IMR-90 (cell line): ENCODE measurements at regions not wholly inside any gene's neighbourhood (a gene's known extent, or its start where the extent isn't known, plus 50 kb on each side); places are given as distances from the start of the nearest gene placed in this dataset.

Experiments used
- CHD1 ChIP-seq: IDR thresholded peaks from 2 replicates; pipeline ENCODE4 v1.6.1; 2012; ENCODE audit warnings: low read depth, low read length, improper control_type of control experiment
- MAFK ChIP-seq: IDR thresholded peaks from 2 replicates; pipeline ENCODE4 v1.6.1; 2012; ENCODE audit warnings: low read depth, low read length, improper control_type of control experiment
- MXI1 ChIP-seq: IDR thresholded peaks from 2 replicates; pipeline ENCODE4 v1.6.1; 2012; ENCODE audit warnings: low read depth, mild to moderate bottlenecking, low read length, moderate library complexity, borderline replicate concordance
- POLR2A ChIP-seq: IDR thresholded peaks from 2 replicates; pipeline ENCODE4 v1.6.1; 2012; ENCODE audit warnings: mild to moderate bottlenecking, low read depth, low read length
- SMC3 ChIP-seq: fragments of 150-350 bp; IDR thresholded peaks from 2 replicates; pipeline ENCODE4 v1.6.1; 2016; ENCODE audit warnings: low read depth, mild to moderate bottlenecking, antibody characterized with exemption, low read length, moderate library complexity
- TF ChIP-seq, protein P1 (sequence below): conservative IDR thresholded peaks from 2 replicates; pipeline ENCODE4 v1.5.1; 2012; ENCODE audit warnings: mild to moderate bottlenecking, low read depth, low read length, improper control_type of control experiment

DNA sequence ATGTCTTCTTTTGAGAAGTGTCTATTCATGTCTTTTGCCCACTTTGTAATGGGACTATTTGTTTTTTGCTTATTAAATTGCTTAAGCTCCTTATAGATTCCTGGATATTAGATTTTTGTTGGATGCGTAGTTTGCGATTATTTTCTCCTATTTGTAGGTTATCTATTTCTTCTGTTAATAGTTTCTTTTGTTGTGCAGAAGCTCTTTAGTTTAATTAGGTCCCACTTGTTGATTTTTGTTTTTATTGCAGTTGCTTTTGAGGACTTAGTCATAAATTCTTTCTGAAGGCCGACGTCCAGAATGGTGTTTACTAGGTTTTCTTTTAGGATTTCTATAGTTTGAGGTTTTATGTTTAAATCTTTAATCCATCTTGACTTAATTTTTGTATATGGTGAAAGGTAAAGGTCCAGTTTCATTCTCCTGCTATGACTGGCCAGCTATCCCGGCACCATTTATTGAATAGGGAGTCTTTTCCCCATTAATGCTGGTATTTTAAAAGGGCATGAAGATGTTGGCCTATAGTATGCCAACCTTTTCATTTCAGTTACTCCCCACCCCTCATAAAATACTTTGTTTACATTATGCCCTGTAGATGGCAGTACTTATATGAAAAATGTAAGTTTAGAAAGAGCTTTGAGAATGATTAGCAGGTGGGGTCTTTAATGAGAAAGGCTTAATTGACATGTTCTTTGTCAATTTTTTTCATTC lies 62.9 kb upstream of the PSMA6 start:
- TF ChIP-seq CHD1 (no peak), POLR2A (no peak), MAFK (no peak), SMC3 (no peak), MXI1 (no peak)
- TF ChIP-seq, protein P1, sequence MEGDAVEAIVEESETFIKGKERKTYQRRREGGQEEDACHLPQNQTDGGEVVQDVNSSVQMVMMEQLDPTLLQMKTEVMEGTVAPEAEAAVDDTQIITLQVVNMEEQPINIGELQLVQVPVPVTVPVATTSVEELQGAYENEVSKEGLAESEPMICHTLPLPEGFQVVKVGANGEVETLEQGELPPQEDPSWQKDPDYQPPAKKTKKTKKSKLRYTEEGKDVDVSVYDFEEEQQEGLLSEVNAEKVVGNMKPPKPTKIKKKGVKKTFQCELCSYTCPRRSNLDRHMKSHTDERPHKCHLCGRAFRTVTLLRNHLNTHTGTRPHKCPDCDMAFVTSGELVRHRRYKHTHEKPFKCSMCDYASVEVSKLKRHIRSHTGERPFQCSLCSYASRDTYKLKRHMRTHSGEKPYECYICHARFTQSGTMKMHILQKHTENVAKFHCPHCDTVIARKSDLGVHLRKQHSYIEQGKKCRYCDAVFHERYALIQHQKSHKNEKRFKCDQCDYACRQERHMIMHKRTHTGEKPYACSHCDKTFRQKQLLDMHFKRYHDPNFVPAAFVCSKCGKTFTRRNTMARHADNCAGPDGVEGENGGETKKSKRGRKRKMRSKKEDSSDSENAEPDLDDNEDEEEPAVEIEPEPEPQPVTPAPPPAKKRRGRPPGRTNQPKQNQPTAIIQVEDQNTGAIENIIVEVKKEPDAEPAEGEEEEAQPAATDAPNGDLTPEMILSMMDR: no peak
